H1 (cell line): ENCODE measurements at regions not wholly inside any gene's neighbourhood (a gene's known extent, or its start where the extent isn't known, plus 50 kb on each side); places are given as distances from the start of the nearest gene placed in this dataset.

ENCODE experiments used
- ASH2L ChIP-seq: fragments of 200-600, 300-600 bp; sonication (generic); IDR thresholded peaks from one replicate; pipeline ENCODE4 v1.7.1; 2017; ENCODE audit warnings: low read length
- ATF2 ChIP-seq: IDR thresholded peaks from 2 replicates; pipeline ENCODE4 v1.6.1; 2012; ENCODE audit warnings: low read length, inconsistent platforms
- FOSL1 ChIP-seq: IDR thresholded peaks from 2 replicates; pipeline ENCODE4 v1.6.1; 2011; ENCODE audit warnings: mild to moderate bottlenecking, low read depth, low read length, moderate library complexity; ENCODE audit not compliant: insufficient read depth
- KDM5A ChIP-seq: fragments of 200-600 bp; IDR thresholded peaks from 2 replicates; pipeline ENCODE4 v1.7.1; 2012; ENCODE audit warnings: mild to moderate bottlenecking, low read length, inconsistent platforms, mixed read lengths
- MAFK ChIP-seq: IDR thresholded peaks from 2 replicates; pipeline ENCODE4 v1.6.1; 2012; ENCODE audit warnings: low read depth, mild to moderate bottlenecking, improper control_type of control experiment, low read length
- NRF1 ChIP-seq: IDR thresholded peaks from 2 replicates; pipeline ENCODE4 v1.6.1; 2011; ENCODE audit warnings: mild to moderate bottlenecking, low read depth, low read length, improper control_type of control experiment
- SIX5 ChIP-seq: IDR thresholded peaks from 2 replicates; pipeline ENCODE4 v1.6.1; 2011; ENCODE audit warnings: mild to moderate bottlenecking, low read depth, low read length
- USF2 ChIP-seq: IDR thresholded peaks from 2 replicates; pipeline ENCODE4 v1.6.1; 2011; ENCODE audit warnings: low read length, improper control_type of control experiment

- TF ChIP-seq ATF2: no peak
- TF ChIP-seq KDM5A: no peak
- no peak for TF ChIP-seq SIX5
- no peak for TF ChIP-seq ASH2L
- no peak for TF ChIP-seq FOSL1
- no peak for TF ChIP-seq MAFK
- no peak for TF ChIP-seq USF2
- TF ChIP-seq NRF1: no peak
These were observed 360.0 kb upstream of the CXorf51A start (continued) for GRCh38 chrX:147174591-147174990.
